ENCODE measurements at regions not wholly inside any gene's neighbourhood (a gene's known extent, or its start where the extent isn't known, plus 50 kb on each side); places are given as distances from the start of the nearest gene placed in this dataset.

DNA sequence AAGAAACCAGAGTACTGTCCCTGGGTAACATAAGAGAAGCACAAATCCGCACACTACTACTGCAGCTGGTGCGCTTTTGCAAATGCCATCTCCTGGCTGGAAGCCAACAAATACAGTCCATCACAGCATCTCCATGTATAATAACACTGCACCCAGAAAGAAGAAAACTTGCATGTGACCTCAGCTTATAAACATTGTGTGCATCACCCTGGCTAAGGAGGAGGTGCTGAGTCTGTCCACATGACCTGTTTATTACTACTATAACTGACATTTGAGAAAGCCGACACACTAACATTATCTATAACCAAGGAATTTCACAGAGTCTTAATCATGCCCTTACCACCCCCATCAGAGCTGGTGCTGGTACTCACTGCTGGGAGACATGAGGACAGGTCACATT lies 516.8 kb downstream of the CFAP47 start:
- no peak for FAIRE-seq

DNA sequence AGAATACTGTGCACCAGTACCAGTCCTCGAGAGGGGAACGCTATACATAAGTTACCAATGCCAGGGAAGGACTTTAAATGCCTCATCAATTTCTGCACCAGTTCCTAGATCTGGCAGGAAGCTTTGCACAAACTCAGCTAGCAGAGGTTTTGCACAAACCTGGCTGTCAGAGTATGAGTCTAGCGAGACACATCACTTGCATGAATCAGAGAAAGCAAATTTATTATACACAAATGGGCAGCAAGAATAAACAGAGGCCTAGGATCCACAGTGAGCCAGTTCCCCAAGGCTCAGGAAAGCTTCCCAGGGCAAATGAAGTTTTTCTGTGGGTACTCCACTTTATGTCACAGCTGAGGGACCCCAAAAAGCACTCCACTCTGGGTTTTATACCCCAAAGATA lies 523.5 kb downstream of the CFAP47 start:
- no peak for FAIRE-seq

DNA sequence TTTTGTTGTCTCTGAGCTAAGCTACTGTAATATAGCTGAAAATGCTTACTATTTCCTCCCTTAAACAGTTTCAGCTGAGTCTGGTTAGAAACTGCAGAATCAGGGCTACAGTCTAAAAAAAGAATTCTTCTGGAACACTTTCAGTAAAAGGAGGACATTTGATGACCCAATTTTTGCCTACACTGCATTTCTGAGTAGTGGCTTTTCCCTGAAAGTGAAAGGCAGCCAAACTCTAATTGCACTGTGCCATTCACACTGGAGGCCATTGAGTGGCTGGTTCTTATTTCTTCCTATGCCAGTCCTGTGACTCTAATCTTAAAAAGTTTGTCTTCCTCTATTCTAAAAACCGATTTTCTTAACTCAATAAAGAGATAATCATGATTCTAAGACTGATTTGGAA lies 526.0 kb downstream of the CFAP47 start:
- FAIRE-seq: no peak

DNA sequence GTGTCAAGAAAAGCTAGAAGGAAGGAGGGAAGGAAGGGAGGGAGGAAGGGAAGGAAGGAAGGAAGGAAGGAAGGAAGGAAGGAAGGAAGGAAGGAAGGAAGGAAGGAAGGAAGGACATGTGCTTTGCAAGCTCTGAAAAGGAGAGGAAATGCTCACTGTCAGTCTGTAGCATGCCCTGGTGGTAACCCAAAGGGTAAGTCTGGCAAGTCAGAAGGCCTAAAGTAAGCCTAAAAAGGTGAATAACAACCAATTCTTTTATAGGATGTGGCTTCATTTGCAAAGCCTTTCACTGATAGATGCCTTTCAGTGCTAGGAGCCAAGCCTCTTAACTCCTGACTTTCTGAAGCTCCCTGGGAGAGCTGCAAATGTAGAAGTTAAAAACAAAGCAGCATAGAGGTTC lies 542.6 kb downstream of the CFAP47 start:
- FAIRE-seq: no peak

DNA sequence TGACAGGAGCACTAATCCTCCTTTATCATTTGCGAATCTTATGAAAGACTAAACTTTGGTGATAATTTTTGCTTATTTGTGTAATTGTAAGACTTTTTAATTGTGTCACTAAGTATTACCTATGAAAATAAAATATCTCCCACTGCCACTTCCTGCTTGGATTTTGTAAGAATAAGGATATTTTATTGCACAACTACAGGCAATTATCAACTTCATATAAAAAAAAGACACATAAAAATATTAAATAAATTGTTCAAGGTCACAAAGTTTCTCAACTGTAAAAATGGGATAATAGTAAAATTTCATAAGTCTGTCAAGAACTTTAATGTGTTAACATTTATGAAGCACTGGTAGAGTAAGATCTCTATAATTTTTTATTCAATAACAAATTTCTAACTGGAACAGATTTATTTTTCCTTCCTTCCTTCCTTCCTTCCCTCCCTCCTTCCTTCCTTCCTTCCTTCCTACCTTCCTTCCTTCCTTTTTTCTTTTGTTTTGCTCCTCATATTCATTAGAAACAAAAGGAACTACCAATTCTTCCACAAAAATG lies 527.6 kb upstream of the FAM47C start:
- no peak for FAIRE-seq

DNA sequence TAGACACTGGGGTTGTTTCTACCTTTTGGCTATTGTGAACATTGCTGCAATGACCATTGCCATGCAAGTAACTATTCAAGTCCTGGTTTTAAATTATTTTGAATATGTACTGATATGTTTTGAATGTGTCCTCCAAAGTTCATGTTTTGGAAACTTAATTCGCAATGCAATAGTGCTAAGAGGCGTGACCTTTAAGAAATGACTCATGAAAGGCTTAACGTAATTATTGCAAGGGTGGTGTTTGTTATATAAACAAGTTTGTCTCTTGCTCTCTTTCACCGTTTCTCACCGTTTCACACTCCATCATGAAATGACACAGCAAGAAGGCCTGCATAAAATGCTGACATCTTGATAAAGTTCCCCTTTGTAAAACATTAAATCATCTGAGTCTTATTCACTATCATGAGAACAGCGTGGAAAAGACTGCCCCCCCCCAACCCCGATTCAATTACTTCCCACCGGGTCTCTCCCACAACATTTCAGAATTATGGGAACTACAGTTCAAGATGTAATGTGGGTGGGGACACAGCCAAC lies 506.9 kb upstream of the FAM47C start:
- FAIRE-seq: no peak

DNA sequence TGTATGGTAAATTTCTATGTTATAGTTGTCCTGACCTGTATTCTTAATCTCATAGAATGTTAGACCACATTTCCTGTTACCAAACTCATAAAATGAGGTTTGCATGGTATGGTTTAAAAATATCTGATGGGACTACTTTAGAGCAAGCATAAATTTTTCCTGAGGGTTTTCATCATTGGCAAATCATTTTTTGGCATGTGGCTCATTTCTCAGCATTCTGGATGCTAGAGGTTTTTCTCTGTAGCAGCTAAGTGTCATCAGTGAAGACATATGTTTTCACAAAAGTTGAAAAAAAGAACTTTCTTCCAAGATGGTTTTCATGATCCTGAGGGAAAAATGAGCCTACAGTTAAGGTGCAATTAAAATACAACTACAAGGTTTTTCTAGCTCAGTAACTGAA lies 503.5 kb upstream of the FAM47C start:
- no peak for FAIRE-seq

DNA sequence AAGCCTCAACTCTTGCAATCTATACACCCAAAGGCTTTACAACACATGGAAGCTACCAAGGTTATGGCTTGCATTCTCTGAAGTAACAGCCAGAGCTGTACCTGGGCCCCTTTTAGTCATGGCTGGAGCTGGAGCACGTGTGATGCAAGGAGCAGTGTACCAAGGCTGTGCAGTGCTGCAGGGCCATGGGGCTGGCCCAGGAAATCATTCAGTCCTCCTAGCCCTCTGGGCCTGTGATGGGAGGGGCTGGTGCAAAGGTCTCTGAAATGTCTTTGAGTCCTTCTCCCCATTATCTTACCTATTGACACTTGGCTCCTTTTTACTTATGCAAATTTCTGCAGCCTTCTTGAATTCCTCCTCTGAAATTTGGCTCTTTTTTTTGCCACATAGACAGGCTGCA lies 500.1 kb upstream of the FAM47C start:
- no peak for FAIRE-seq

DNA sequence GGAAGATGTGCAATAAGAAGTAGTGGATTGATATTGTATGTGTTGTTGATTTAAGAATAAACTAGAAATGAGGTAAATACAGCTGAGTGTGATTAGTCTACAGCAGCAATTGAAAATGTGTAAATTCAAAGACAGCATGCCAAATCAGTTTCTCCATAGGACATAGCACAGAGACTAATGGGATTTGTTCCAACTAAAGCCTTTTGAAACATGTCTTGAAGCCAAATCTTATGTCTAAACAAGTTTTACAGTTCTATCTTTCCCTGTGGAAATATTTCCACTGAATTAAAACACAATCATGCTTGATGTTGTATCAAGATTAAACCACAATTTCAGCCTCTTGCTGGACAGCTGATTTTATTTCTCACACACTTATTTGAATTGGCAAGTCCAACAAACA lies 497.4 kb upstream of the FAM47C start:
- no peak for FAIRE-seq

DNA sequence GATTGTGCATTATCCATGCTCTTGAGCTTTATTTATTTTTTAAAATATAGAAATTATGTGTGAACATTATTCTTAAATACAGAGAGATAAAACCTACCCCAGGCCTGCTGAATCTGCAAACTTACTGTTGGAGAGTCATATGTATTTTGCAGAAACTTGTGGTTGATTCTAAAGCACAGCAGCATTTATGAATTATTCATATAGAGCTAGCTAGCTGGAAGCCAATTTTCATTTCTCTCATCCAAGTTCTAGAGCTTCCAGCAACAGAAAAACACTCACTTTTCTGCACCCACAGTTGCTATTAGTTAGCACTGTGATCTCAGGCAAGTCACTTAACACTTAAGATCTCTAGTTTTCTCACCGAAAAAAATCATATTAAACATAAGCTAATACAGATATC lies 479.5 kb upstream of the FAM47C start:
- FAIRE-seq: no peak

DNA sequence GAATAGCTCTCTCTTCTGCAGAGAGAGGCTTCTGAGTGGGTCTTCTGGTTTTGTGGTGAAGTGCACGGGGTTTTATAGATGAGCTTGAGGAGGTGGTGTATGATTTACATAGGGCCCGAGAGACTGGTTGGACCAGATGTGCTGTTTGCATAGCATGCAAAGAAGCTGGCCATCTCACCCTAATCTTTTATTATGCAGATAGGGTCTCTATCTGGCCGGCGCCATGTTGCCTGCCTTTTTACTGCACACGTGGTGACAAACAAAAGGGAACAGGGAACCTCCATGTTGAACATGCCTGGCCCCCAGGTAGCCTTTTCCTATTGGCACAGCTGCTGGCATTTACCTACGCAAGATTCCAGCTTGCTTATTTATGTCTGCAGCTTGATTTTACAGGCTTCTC lies 473.3 kb upstream of the FAM47C start:
- no peak for FAIRE-seq

DNA sequence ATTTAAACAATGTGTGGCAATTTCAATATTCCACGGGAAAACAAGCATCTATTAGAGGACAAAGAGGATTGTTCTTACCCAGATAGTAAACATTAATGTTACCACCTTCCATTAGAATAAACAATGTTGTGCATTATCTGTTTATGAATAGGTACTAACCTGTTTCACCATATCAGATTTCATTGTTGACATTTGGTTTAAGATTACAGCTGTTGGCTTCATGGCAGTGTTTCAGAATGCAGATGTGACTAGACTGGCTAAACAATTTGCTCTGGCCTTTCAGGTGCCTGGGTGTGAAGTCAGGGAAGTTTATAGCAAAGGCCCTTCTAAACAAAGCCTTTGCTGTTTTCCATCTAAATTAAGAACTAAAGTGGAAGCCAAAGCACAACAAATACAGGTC lies 464.7 kb upstream of the FAM47C start:
- no peak for FAIRE-seq

DNA sequence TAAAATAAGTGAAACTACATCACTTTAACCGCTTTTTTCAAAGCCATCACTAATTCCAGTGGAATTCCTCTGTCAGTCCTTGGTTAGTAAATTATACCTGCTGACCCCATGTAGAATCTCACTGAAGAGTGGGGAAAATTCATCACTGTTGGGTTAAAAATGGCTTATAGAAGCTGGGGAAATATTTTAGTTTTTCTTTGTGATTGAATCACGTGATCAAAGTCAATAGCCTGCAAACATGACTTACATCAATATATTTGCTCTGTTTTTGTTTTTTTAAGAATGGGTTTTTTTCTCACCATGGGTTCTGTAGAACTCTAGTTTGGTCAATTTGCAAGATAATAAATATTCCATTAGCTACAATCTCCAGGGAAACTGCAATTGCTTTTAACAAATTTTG lies 445.2 kb upstream of the FAM47C start:
- FAIRE-seq: no peak

DNA sequence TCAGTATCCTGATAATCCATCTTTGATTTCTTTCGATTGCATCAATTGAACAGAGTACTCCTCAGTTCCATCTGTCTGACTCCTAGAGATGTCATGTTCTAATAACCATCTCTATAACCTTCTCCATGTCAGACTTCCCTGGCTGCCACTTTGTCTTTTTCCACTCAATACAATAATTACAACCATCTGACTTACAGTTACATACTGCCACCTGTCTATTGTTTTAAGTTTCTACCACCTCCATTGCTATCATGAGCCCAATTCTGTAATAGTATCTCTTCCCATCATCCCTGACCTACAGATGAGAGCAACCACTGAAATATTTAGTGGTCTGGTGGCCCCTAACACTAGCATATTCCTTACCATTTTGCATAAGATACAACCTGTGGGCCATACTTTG lies 439.2 kb upstream of the FAM47C start:
- no peak for FAIRE-seq

DNA sequence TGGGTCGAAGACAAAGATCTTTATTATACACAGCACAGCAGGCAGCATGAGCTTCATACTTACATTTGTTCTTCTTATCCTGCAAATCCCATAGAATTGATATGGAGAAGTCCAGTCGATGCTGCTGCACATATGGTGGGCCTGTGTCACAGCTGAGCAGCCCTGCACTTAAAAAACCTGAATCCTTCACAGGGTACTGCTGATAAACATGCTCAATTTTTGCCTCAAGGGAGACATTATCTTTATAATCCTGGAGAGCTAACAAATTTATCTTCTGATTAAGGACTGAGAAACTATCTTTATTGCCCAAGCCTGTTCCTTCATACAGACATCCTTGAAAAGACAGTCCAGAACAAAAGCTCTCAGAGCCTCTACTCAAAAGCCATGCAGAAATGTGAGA lies 434.4 kb upstream of the FAM47C start:
- no peak for FAIRE-seq

DNA sequence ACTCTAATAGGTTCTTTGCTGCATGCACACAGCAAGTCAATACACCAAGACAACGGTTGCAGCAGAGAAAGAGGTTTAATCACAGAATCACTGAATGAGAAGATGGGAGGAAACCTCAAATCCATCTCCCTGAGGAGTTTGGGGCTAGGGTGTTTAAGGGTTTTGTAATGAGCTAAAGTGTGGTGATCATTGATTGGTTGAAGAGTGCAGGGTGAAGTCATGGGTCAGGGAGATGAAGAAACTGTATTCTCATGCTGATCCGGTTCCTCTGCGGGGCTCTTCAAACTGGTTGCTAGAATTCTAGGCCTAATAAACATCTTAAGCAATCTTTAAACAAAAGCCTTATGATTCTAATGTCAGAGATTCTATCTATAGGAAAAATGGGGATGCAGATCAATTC lies 432.5 kb upstream of the FAM47C start:
- no peak for FAIRE-seq

DNA sequence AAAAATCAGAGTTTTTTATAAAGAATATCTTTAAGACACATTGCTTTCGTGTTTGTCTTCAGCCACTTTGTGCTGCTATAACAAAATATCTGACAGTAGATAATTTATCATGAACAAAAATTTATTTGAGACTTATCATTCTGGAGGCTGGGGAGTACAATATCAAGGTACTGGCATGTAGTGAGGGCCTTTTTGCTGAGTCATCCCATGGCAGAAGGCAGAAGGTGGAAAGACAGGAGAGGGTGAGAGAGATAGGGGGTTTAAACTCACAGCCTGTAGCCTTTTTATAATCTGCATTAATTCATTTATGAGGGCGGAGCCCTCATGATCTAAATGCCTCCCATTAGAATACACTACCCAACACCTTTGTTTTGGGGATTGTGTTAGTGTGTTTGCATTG lies 431.2 kb upstream of the FAM47C start:
- FAIRE-seq: no peak

DNA sequence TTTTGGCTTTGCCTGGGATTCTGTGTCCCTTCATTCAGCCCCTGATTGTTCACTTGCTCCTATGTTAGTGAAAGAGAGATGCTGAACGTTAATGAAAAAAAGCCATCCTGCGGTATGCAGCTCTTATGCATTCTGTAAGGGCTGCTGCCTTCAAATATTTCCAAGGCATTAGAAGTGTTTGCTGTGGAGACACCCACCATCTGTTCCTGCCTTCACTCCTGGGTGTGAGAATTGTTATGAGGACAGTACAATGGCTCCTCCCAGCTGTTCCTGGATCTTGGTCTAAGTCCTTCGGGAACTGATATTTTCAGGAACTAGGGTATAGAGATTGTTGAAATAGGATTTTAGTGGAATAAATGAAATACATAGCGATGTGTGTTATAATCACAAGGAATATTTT lies 427.1 kb upstream of the FAM47C start:
- FAIRE-seq: no peak

DNA sequence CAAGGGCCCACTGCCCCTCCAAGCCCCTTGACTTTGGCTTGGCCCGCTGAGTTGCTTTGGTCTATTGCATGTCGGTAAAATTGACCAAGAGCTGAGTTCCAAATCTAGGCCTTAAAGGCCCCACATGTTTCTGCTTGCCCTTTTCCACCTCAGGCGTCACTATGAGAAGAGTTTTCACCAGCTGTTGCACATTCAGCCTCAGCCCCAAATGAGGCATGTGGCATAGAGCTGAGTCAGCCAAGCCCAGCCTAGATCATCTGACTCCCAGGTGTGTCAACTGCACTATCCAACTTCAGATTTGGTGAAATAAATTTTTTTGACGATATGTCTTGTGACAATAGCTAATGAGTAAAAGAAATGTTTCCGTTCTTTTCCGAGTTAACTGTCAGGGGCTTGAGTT lies 424.5 kb upstream of the FAM47C start:
- no peak for FAIRE-seq

DNA sequence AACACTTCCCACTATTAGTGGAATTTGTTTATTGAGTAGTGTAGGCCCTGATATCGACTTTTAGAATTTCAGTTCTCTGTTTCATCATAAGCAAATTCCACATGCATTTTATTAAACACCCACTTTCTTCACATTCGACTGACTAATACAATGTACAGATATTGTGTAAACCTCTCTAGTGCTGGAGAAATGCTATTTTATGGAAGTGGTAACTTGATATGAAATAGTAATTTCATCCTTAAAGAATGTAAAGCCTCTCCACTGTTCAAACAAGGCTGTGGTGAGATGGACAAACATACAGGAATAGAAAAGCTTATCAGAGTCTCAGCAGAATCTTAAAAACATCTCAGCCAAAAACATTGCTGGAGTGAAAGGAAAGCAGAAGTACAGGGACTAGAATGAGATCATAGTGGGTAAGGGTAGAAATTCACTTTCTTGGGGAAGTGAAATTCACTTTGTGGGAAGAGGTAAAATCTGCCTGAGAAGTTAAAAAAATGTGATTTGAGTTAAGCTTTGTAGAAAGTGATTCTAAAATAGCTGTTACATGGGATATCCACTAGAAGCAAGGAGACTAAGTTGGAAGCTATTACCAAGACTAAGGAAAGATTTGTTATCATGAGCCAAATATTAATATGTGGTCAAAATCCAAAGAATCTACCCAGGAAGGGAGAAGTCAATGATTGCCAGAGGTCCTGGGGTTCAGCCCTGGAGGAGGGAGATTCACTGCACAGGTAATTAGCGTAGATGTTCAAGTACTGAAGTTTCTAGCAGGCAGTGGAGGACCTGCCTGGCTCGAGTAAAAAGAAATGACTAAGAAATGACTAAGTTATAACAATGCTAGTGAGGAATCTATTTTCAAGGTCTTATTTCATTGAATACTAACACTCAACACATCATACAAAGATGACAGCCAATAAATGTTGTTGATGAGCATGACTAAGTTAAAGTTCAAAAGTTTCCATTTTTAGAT lies 398.3 kb upstream of the FAM47C start:
- FAIRE-seq: no peak

DNA sequence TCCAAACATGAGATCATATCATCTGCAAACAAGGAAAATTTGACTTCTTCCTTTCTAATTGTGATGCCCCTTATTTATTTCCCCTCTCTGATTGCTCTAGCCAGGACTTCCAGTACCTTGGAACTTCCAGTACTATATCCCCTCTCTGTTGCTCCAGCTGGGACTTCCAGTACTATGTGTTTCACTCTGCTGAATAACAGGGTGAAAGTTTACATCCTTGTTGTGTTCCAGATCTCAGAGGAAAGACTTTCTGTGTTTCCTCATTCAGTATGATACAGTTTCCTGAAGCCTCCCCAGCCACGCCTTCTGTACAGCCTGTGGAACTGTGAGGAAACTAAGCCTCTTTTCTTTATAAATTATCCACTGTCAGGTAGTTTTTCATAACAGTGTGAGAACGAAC lies 381.3 kb upstream of the FAM47C start:
- no peak for FAIRE-seq

DNA sequence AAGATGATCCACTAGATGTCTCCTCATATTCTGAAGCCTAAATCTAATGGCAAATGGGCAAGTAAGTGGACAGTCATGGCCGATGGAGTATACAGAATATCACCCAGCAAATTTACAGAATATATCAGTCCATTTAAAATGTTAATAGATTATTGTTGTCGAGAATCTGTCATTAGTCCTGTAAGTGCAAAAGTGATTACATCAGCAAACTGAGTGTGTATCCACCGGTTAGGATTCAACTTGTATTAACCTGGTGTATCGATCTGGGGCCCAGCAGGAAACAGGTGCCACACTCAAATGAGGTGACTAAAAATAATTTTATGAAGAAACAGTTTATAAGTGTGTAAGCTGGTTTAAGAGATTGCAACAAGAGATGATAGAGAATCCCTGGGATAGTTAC lies 367.9 kb upstream of the FAM47C start:
- no peak for FAIRE-seq

DNA sequence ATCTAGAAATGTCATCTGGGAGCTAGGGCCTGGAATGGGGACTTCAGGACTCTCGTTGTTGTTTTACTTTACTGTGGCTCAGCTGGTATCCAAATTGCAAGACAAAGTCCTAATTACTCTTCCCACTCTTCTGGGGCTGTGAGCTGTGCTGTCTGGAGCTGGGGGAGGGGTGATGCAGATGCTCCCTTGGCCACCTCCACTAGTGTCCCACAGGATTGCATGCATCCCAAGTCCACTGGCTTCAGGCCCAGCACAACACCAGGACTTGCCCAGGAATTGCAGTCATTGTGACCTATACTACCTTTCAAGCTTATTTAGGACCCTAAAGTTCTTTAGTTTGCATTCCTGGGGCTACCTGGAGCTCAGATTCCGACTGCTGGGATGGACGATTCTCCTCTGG lies 366.1 kb upstream of the FAM47C start:
- FAIRE-seq: no peak

DNA sequence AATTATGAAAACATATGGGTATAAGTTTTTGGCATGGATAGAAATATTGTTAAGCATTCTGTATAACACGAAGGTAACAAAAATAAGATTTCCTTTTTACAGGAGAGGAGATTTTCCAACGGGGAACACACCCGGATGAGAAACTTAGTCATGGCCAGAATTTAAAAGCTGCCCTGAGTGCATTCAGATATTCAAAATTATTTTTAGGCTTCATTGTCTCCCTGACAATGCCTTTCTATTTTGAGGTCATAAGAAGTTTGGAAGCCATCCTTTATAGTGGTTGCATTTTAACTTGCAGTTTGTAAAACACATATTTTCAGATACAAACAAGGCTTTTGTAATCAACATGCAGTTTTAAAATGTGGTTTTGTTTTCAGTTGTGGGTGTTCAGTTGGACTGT lies 357.5 kb upstream of the FAM47C start:
- no peak for FAIRE-seq

DNA sequence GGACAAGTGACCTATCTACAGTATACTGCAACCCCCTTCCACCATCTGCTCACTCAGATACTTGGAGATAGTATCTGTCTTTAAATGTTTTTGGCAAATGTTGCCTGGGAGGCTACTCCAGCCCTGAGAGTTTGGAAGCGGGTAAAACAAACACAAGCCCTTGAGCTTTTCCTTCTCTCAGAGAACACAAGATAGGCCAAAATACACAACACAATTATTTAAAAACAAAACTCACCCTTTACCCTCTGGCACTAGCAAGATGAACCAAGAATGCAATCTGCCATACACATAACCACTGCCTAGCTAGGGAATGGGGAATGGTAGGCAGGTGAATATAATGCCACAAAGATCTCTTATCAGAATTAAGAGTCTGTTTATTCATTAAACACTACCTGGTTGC lies 324.7 kb upstream of the FAM47C start:
- FAIRE-seq: no peak

Measured in G401.6 (cell line).